ENCODE measurements at regions not wholly inside any gene's neighbourhood (a gene's known extent, or its start where the extent isn't known, plus 50 kb on each side); places are given as distances from the start of the nearest gene placed in this dataset.

DNA sequence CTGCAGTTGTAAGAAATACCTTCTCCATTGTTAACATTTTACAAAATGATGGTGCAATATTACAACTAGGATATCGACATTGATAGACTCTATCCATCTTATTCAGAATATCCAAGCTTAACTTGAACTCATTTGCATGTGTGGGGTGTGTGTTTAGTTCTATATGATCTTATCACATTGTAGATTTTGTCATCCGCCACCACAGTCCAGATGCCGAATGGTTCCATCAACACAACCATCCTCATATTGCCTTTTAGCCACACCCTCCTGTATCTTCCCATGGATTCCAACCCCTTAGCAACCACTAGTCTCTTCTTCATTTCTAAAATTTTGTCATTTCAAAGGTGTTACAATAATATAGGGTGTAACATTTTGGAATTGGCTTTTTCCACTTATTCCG, 452.9 kb upstream of the AKR1E2 start:
- no peak for TF ChIP-seq EZH2 (IDR thresholded peaks at IDR 0.05; ENCODE audit: low read depth)
- TF ChIP-seq, protein P1, sequence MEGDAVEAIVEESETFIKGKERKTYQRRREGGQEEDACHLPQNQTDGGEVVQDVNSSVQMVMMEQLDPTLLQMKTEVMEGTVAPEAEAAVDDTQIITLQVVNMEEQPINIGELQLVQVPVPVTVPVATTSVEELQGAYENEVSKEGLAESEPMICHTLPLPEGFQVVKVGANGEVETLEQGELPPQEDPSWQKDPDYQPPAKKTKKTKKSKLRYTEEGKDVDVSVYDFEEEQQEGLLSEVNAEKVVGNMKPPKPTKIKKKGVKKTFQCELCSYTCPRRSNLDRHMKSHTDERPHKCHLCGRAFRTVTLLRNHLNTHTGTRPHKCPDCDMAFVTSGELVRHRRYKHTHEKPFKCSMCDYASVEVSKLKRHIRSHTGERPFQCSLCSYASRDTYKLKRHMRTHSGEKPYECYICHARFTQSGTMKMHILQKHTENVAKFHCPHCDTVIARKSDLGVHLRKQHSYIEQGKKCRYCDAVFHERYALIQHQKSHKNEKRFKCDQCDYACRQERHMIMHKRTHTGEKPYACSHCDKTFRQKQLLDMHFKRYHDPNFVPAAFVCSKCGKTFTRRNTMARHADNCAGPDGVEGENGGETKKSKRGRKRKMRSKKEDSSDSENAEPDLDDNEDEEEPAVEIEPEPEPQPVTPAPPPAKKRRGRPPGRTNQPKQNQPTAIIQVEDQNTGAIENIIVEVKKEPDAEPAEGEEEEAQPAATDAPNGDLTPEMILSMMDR (conservative IDR thresholded peaks at IDR 0.05) = no peak
- H3K9me2 ChIP-seq (ENCODE audit: insufficient read depth) = no peaks in the 10 kb centered on the region
- POLR2A ChIA-PET (ENCODE audit: unreplicated experiment) = no interaction called here
- no peak overlapping the region for H3K4me2 ChIP-seq
- DNase-seq = no peak
- no peaks in the 10 kb centered on the region for H3K4me1 ChIP-seq (replicated peaks; ENCODE audit: insufficient read depth)
- H3F3A ChIP-seq (ENCODE audit: insufficient read depth, low read depth) = no peaks in the 10 kb centered on the region
- H3K4me3 ChIP-seq = no peak overlapping the region
- intact Hi-C loops (cut with micrococcal nuclease; ENCODE audit: unreplicated experiment) = no loop called here
- no peaks in the 10 kb centered on the region for H4K20me1 ChIP-seq (ENCODE audit: insufficient read depth)
- H3K9me3 ChIP-seq (ENCODE audit: insufficient read depth, low read depth) = no peaks in the 10 kb centered on the region
- H3K27ac ChIP-seq = no peak overlapping the region
- no peaks in the 10 kb centered on the region for H3K36me3 ChIP-seq (ENCODE audit: low read depth)
- H3K27me3 ChIP-seq (ENCODE audit: insufficient read depth, low read depth) = no peaks in the 10 kb centered on the region
- H2AFZ ChIP-seq = no peak overlapping the region
- no TSS peak for BruUV-seq (replicated peaks)
- CTCF ChIA-PET = no interaction called here
- no peaks in the 10 kb centered on the region for H3K79me2 ChIP-seq (ENCODE audit: low read depth)

DNA sequence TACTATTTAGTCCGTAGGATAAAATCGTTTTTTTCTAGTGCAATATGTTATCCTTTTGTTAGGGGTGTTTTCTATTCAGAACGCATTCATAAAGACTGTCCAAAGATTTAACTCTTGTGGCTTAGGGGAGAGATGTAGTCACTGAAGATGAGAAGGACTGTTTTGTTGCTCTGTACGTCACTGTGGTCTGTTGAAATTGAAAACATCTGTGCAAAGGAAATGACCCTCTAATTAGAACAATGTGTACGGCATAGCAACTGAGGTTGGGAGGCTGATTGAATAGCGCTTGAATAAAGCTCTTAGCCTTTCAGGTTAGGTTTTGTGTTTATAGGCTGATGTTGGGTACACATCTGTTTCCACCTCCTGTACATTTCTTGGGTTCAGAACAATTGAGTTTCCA, 453.4 kb upstream of the AKR1E2 start:
- no TSS peak for BruUV-seq (replicated peaks)
- H3K4me2 ChIP-seq = no peak overlapping the region
- H2AFZ ChIP-seq = no peak overlapping the region
- intact Hi-C loops (cut with micrococcal nuclease; ENCODE audit: unreplicated experiment) = no loop called here
- TF ChIP-seq EZH2 (IDR thresholded peaks at IDR 0.05; ENCODE audit: low read depth) = no peak
- TF ChIP-seq, protein P1 (conservative IDR thresholded peaks at IDR 0.05) = no peak
- H3K36me3 ChIP-seq (ENCODE audit: low read depth) = no peaks in the 10 kb centered on the region
- H4K20me1 ChIP-seq (ENCODE audit: insufficient read depth) = no peaks in the 10 kb centered on the region
- H3K27me3 ChIP-seq (ENCODE audit: insufficient read depth, low read depth) = no peaks in the 10 kb centered on the region
- DNase-seq = no peak
- H3K4me1 ChIP-seq (replicated peaks; ENCODE audit: insufficient read depth) = no peaks in the 10 kb centered on the region
- ChIA-PET POLR2A (ENCODE audit: unreplicated experiment) (no interaction called here), CTCF (no interaction called here)
- no peaks in the 10 kb centered on the region for H3F3A ChIP-seq (ENCODE audit: insufficient read depth, low read depth)
- H3K4me3 ChIP-seq = no peak overlapping the region
- H3K9me2 ChIP-seq (ENCODE audit: insufficient read depth) = no peaks in the 10 kb centered on the region
- no peaks in the 10 kb centered on the region for H3K79me2 ChIP-seq (ENCODE audit: low read depth)
- no peak overlapping the region for H3K27ac ChIP-seq
- no peaks in the 10 kb centered on the region for H3K9me3 ChIP-seq (ENCODE audit: insufficient read depth, low read depth)

DNA sequence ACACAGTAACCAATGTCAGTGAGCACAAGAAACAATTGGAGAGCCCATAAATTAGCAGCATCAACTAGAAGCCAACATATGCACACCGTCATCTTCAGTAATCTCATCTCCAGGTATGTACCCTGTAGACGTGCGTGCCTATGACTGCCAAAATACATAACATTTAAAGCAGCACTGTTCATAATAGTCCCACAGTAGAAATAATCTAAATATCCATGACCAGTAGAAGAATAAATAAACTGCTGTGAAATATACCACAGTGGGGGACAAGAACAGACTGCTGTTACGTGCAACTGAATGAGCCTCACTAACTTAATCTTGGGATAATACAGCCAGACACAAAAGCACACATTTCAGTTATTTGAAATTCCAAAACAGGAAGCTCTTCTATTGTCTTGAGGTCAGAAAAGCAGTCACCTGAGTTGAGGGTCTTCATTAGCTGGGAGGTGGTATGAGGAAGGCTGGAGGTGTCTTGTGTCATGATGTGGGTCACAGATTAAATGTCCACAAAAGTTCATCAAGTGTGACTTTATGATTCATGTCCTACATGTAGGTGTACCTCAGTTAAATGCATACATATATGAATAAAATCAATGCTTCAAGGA, 454.2 kb upstream of the AKR1E2 start:
- POLR2A ChIA-PET (ENCODE audit: unreplicated experiment) = no interaction called here
- no peak for DNase-seq
- H3K4me2 ChIP-seq = no peak overlapping the region
- no peak overlapping the region for H3K27ac ChIP-seq
- H3K27me3 ChIP-seq (ENCODE audit: insufficient read depth, low read depth) = no peaks in the 10 kb centered on the region
- H2AFZ ChIP-seq = no peak overlapping the region
- intact Hi-C loops (cut with micrococcal nuclease; ENCODE audit: unreplicated experiment) = no loop called here
- BruUV-seq (replicated peaks) = no TSS peak
- TF ChIP-seq, protein P1 (conservative IDR thresholded peaks at IDR 0.05) = no peak
- no peak for TF ChIP-seq EZH2 (IDR thresholded peaks at IDR 0.05; ENCODE audit: low read depth)
- no peaks in the 10 kb centered on the region for H3K36me3 ChIP-seq (ENCODE audit: low read depth)
- CTCF ChIA-PET = no interaction called here
- no peaks in the 10 kb centered on the region for H3K4me1 ChIP-seq (replicated peaks; ENCODE audit: insufficient read depth)
- H3K9me2 ChIP-seq (ENCODE audit: insufficient read depth) = no peaks in the 10 kb centered on the region
- no peaks in the 10 kb centered on the region for H4K20me1 ChIP-seq (ENCODE audit: insufficient read depth)
- H3K9me3 ChIP-seq (ENCODE audit: insufficient read depth, low read depth) = no peaks in the 10 kb centered on the region
- no peaks in the 10 kb centered on the region for H3K79me2 ChIP-seq (ENCODE audit: low read depth)
- H3F3A ChIP-seq (ENCODE audit: insufficient read depth, low read depth) = no peaks in the 10 kb centered on the region
- H3K4me3 ChIP-seq = no peak overlapping the region
